NT2/D1 (cell line): ENCODE measurements at regions not wholly inside any gene's neighbourhood (a gene's known extent, or its start where the extent isn't known, plus 50 kb on each side); places are given as distances from the start of the nearest gene placed in this dataset.

Experiments
- SUZ12 ChIP-seq: IDR thresholded peaks from 2 replicates; pipeline ENCODE4 v1.6.1; 2011; ENCODE audit not compliant: insufficient read length, insufficient read depth; ENCODE audit errors: extremely low read depth
- ZNF274 ChIP-seq: IDR thresholded peaks from 2 replicates; pipeline ENCODE4 v1.6.1; 2011; ENCODE audit warnings: mild to moderate bottlenecking, low read depth, low read length

GRCh38 chr7:125299003-125299765 lies 369.6 kb upstream of the POT1 start:
- TF ChIP-seq ZNF274 (no peak), SUZ12 (no peak)
